Breast epithelium (tissue), 3 donors: ENCODE measurements at regions not wholly inside any gene's neighbourhood (a gene's known extent, or its start where the extent isn't known, plus 50 kb on each side); places are given as distances from the start of the nearest gene placed in this dataset.

Experiments used
- CTCF ChIP-seq, 3 donors: fragments of 450-650 bp; IDR thresholded peaks; one replicate each; pipeline ENCODE4 v1.5.1; 2016 to 2017; ENCODE audit warnings: antibody characterized with exemption in 3 of 3, mild to moderate bottlenecking in 3 of 3, moderate library complexity in 3 of 3
- POLR2A ChIP-seq: fragments of 450-650 bp; IDR thresholded peaks from one replicate; pipeline ENCODE4 v1.6.1; 2016; ENCODE audit warnings: antibody characterized with exemption, mild to moderate bottlenecking, moderate library complexity
- POLR2AphosphoS5 ChIP-seq, 3 donors: sonication (generic); formaldehyde crosslinking; IDR thresholded peaks; one replicate each; pipeline ENCODE4 v1.6.1; 2017; ENCODE audit warnings: antibody characterized with exemption in 3 of 3

GRCh38 chr2:37561615-37562569, 109.5 kb downstream of the CDC42EP3 start:
- TF ChIP-seq POLR2A (no peak), CTCF (IDR thresholded peaks at IDR 0.05) (no peak), POLR2AphosphoS5 (IDR thresholded peaks at IDR 0.05) (no peak)
